ENCODE measurements at regions not wholly inside any gene's neighbourhood (a gene's known extent, or its start where the extent isn't known, plus 50 kb on each side); places are given as distances from the start of the nearest gene placed in this dataset.

DNA sequence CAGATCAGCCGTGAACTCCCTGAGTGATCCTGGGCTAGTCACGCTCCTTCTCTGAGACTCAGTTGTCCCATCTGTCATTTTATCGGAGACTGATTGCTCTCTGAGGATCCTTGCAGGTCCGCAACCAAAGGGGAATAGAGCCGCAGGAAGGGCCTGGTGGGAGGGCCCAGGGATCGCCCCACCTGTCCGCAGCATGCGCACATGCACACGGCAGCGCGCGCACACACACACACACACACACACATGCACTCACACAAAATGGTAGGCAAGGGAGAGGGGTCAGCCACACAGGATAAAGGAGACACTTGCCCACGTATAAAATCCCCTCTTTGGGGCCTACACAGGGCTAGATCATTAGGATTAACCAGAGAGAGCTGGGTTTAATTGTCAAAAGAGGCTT is 95.6 kb upstream of the FOXP4 start:
- no peak for DNase-seq (ENCODE audit: low read depth, low spot score)
- no peak overlapping the region for H3K27ac ChIP-seq
- H3K9ac ChIP-seq (ENCODE audit: insufficient read length) = no peak overlapping the region
- no peaks in the 10 kb centered on the region for H3K36me3 ChIP-seq (ENCODE audit: insufficient read depth, low read length)
- TF ChIP-seq EZH2 (IDR thresholded peaks at IDR 0.05) (no peak), POLR2AphosphoS5 (IDR thresholded peaks at IDR 0.05; ENCODE audit: borderline replicate concordance, low read depth, low read length) (no peak), FOXP2 (optimal IDR thresholded peaks at IDR 0.05; ENCODE audit: control extremely low read depth, extremely low read length, insufficient read depth) (no peak)
- H3K4me3 ChIP-seq = no peak overlapping the region
- H3K9me3 ChIP-seq (ENCODE audit: low read depth, low read length) = no peaks in the 10 kb centered on the region

DNA sequence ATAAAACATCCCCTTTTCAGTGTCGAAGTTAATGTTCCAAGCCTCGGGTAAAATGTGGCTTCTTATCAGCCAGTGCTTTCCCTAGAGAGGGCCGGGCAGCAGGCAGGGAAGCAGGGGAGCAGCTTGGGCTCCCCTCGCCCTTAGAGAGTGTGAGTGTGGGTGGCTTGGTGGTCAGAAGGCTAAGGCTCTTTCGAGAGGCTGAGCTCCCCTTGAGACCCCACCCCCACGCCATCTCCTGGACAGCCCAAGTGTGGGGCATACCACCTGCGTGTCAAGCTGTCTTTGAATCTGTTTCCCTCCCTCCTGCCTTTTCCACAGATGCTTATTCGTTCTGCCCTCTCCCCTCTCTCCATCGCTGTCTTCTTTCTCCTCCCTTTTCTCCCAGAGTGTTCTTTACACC is 95.1 kb upstream of the FOXP4 start:
- H3K9ac ChIP-seq (ENCODE audit: insufficient read length) = no peak overlapping the region
- no peak overlapping the region for H3K27ac ChIP-seq
- no peak overlapping the region for H3K4me3 ChIP-seq
- no peaks in the 10 kb centered on the region for H3K36me3 ChIP-seq (ENCODE audit: insufficient read depth, low read length)
- no peaks in the 10 kb centered on the region for H3K9me3 ChIP-seq (ENCODE audit: low read depth, low read length)
- no peak for DNase-seq (ENCODE audit: low read depth, low spot score)
- TF ChIP-seq EZH2 (IDR thresholded peaks at IDR 0.05) (no peak), POLR2AphosphoS5 (IDR thresholded peaks at IDR 0.05; ENCODE audit: borderline replicate concordance, low read depth, low read length) (no peak), FOXP2 (optimal IDR thresholded peaks at IDR 0.05; ENCODE audit: control extremely low read depth, extremely low read length, insufficient read depth) (no peak)

DNA sequence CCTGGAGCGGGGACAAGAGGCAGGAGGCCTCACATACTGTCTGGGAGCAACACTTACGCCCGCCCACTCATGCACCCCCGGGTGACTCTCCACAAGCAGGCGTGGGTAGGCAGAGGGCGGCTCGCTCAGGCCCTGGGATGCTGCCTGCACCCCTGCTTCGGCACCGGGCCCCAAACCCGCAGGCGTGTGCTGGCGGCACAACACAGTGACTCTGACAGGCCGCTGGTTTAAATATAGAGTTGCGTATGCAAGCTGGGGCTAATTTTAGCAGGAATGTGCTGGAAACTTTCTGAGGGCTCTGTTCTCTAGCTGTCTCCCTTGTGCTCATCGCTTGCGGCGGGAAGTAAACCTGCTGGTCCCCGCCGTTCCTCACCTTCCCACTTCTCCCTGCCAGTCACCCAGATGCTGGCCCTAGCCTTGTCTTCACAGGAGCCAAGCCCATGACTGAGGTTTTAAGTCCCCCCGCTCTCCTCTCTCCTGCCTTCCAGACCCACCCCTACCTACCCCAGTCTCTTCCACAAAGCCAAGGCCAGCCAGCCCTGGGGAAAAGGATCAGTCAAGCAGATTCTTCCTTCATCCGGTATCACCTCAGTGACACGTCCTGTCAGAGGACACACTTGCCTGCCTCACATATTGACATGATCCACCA is 94.5 kb upstream of the FOXP4 start:
- H3K4me3 ChIP-seq = no peak overlapping the region
- DNase-seq (ENCODE audit: low read depth, low spot score) = no peak
- TF ChIP-seq POLR2AphosphoS5 (IDR thresholded peaks at IDR 0.05; ENCODE audit: borderline replicate concordance, low read depth, low read length) (no peak), EZH2 (IDR thresholded peaks at IDR 0.05) (no peak), FOXP2 (optimal IDR thresholded peaks at IDR 0.05; ENCODE audit: control extremely low read depth, extremely low read length, insufficient read depth) (no peak)
- no peaks in the 10 kb centered on the region for H3K36me3 ChIP-seq (ENCODE audit: insufficient read depth, low read length)
- no peak overlapping the region for H3K9ac ChIP-seq (ENCODE audit: insufficient read length)
- H3K27ac ChIP-seq = no peak overlapping the region
- no peaks in the 10 kb centered on the region for H3K9me3 ChIP-seq (ENCODE audit: low read depth, low read length)

DNA sequence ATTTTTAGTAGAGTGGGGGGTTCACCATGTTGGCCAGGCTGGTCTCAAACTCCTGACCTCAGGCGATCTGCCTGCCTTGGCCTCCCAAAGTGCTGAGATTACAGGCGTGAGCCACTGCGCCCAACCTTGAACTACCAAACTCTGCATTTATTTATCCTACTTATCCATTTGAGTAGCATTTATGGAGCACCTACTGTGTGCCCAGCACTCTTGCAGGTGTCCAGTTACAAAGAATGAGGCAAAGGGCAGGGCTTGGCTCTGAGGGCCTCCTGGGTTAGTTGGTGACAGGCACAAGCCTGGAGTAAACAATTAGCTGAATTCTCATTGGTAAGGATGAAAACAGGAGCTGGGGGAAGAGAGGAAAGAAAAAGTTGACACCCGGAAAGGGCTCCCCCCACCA is 93.4 kb upstream of the FOXP4 start:
- DNase-seq (ENCODE audit: low read depth, low spot score) = no peak
- Histone ChIP-seq H3K36me3 (ENCODE audit: insufficient read depth, low read length) (no peaks in the 10 kb centered on the region), H3K4me3 (no peak overlapping the region), H3K9ac (ENCODE audit: insufficient read length) (no peak overlapping the region), H3K9me3 (ENCODE audit: low read depth, low read length) (no peaks in the 10 kb centered on the region), H3K27ac (no peak overlapping the region)
- TF ChIP-seq FOXP2 (optimal IDR thresholded peaks at IDR 0.05; ENCODE audit: control extremely low read depth, extremely low read length, insufficient read depth) (no peak), EZH2 (IDR thresholded peaks at IDR 0.05) (no peak), POLR2AphosphoS5 (IDR thresholded peaks at IDR 0.05; ENCODE audit: borderline replicate concordance, low read depth, low read length) (no peak)

DNA sequence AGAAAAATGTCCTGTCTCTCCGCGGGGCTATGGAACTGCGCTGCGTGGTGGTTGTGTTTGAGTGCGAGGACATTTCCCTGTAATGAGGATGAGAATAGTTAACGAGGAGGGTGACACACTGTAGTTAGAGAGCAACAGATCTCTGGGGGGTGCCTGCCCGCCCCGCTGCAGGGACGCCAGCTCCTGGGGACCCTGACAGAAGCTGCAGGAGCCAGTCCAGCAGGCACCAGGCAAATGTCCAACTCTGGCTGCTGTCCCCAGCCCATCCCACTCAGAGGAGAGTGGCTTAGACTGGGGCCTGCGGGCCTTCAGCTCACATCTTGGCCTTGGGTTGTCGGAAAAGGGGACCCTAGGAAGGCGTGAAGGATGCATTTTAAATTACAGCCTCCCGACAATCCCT is 92.9 kb upstream of the FOXP4 start:
- TF ChIP-seq FOXP2 (optimal IDR thresholded peaks at IDR 0.05; ENCODE audit: control extremely low read depth, extremely low read length, insufficient read depth) (no peak), POLR2AphosphoS5 (IDR thresholded peaks at IDR 0.05; ENCODE audit: borderline replicate concordance, low read depth, low read length) (no peak), EZH2 (IDR thresholded peaks at IDR 0.05) (no peak)
- Histone ChIP-seq H3K9ac (ENCODE audit: insufficient read length) (no peak overlapping the region), H3K4me3 (no peak overlapping the region), H3K27ac (no peak overlapping the region), H3K36me3 (ENCODE audit: insufficient read depth, low read length) (no peaks in the 10 kb centered on the region), H3K9me3 (ENCODE audit: low read depth, low read length) (no peaks in the 10 kb centered on the region)
- no peak for DNase-seq (ENCODE audit: low read depth, low spot score)

DNA sequence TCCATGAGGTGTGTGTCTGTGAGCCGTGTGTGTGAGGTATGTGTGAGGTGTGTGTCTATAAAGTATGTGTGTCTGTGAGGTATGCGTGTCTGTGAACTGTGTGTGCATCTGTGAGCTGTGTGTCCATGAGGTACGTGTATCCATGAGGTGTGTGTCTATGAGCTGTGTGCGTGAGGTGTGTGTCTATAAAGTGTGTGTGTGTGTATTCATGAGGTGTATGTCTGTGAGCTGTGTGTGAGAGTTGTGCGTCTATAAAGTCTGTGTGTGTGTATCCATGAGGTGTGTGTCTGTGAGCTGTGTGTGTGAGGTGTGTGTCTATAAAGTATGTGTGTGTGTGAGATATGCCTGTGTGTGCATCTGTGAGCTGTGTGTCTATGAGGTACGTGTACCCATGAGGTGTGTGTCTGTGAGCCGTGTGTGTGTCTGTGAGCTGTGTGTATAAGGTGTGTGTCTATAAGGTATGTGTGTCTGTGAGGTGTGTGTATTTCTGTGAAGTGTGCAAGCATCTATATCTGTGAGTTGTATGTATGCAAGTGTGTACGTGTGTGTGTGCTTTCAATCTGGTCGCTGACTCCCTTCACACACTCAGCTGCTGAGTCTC is 91.9 kb upstream of the FOXP4 start:
- no peak overlapping the region for H3K27ac ChIP-seq
- TF ChIP-seq FOXP2 (optimal IDR thresholded peaks at IDR 0.05; ENCODE audit: control extremely low read depth, extremely low read length, insufficient read depth) (no peak), POLR2AphosphoS5 (IDR thresholded peaks at IDR 0.05; ENCODE audit: borderline replicate concordance, low read depth, low read length) (no peak), EZH2 (IDR thresholded peaks at IDR 0.05) (no peak)
- no peak overlapping the region for H3K9ac ChIP-seq (ENCODE audit: insufficient read length)
- no peaks in the 10 kb centered on the region for H3K36me3 ChIP-seq (ENCODE audit: insufficient read depth, low read length)
- H3K9me3 ChIP-seq (ENCODE audit: low read depth, low read length) = no peaks in the 10 kb centered on the region
- no peak overlapping the region for H3K4me3 ChIP-seq
- DNase-seq (ENCODE audit: low read depth, low spot score) = no peak

DNA sequence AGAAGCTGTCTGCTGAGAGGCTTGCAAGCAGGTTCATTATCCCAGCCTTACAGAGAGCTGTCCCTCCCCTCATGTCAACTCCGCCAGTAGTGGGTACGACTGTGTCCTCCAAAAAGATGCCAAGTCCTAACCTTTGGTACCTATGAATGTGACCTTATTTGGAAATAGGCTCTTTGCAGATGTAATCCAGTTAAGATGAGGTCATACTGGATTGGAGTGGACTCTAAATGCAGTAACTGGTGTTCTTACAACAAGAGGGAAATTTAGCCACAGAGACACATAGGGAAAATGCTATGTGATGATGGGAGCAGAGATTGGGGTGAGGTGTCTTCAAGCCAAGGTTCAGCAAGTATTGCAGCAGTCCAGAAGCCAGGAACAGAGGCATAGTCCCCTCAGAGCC is 90.8 kb upstream of the FOXP4 start:
- Histone ChIP-seq H3K4me3 (no peak overlapping the region), H3K9ac (ENCODE audit: insufficient read length) (no peak overlapping the region), H3K36me3 (ENCODE audit: insufficient read depth, low read length) (no peaks in the 10 kb centered on the region), H3K27ac (no peak overlapping the region), H3K9me3 (ENCODE audit: low read depth, low read length) (no peaks in the 10 kb centered on the region)
- no peak for DNase-seq (ENCODE audit: low read depth, low spot score)
- TF ChIP-seq FOXP2 (optimal IDR thresholded peaks at IDR 0.05; ENCODE audit: control extremely low read depth, extremely low read length, insufficient read depth) = no peak
- TF ChIP-seq EZH2 (IDR thresholded peaks at IDR 0.05) = no peak
- no peak for TF ChIP-seq POLR2AphosphoS5 (IDR thresholded peaks at IDR 0.05; ENCODE audit: borderline replicate concordance, low read depth, low read length)

DNA sequence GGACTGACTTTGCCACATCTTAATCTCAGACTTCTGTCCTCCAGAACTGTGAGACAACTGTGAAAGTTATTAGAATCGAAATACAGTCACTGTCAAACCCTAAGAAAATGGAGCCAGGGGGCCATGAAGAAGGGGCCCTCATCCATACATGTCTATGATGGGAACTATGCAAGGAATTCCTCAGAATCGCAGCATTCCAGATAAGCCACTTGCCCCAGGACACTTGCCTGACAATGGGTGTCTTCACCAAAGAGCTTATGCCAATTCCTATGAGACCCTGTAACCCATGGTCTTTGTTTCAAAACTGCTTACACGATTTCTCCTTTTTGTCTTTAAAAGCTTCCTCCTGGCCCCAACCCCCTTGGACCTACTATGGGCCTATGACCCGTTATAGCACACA is 90.4 kb upstream of the FOXP4 start:
- H3K36me3 ChIP-seq (ENCODE audit: insufficient read depth, low read length) = no peaks in the 10 kb centered on the region
- H3K9ac ChIP-seq (ENCODE audit: insufficient read length) = no peak overlapping the region
- TF ChIP-seq POLR2AphosphoS5 (IDR thresholded peaks at IDR 0.05; ENCODE audit: borderline replicate concordance, low read depth, low read length) (no peak), FOXP2 (optimal IDR thresholded peaks at IDR 0.05; ENCODE audit: control extremely low read depth, extremely low read length, insufficient read depth) (no peak), EZH2 (IDR thresholded peaks at IDR 0.05) (no peak)
- DNase-seq (ENCODE audit: low read depth, low spot score) = no peak
- no peak overlapping the region for H3K27ac ChIP-seq
- no peak overlapping the region for H3K4me3 ChIP-seq
- H3K9me3 ChIP-seq (ENCODE audit: low read depth, low read length) = no peaks in the 10 kb centered on the region

DNA sequence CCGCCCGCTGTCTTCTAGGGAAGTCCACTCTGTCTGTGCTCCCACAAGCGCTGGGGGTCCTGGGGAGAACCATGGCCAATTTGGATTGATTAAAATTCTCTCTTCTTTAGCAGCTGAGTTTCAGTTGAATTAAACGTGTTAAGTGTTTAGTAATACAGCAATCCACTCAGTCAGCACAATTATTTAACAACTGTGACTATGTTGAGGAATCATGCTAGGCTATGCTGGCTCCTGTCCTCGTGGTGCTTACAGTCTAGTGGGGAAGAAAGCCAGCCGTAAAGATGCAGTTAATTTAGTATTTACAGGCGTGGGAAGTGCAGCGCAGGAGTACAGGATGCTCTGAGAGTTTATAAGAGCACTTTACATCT is 88.9 kb upstream of the FOXP4 start:
- no peaks in the 10 kb centered on the region for H3K9me3 ChIP-seq (ENCODE audit: low read depth, low read length)
- no peak overlapping the region for H3K27ac ChIP-seq
- H3K9ac ChIP-seq (ENCODE audit: insufficient read length) = no peak overlapping the region
- no peak overlapping the region for H3K4me3 ChIP-seq
- H3K36me3 ChIP-seq (ENCODE audit: insufficient read depth, low read length) = no peaks in the 10 kb centered on the region
- DNase-seq (ENCODE audit: low read depth, low spot score) = no peak
- TF ChIP-seq FOXP2 (optimal IDR thresholded peaks at IDR 0.05; ENCODE audit: control extremely low read depth, extremely low read length, insufficient read depth) (no peak), EZH2 (IDR thresholded peaks at IDR 0.05) (no peak), POLR2AphosphoS5 (IDR thresholded peaks at IDR 0.05; ENCODE audit: borderline replicate concordance, low read depth, low read length) (no peak)
